BE2C (cell line): ENCODE measurements at regions not wholly inside any gene's neighbourhood (a gene's known extent, or its start where the extent isn't known, plus 50 kb on each side); places are given as distances from the start of the nearest gene placed in this dataset.

Experiments
- DNase-seq: peaks from one replicate; pipeline ENCODE4 v3.0.0-alpha.2; 2020
- H3K27me3 ChIP-seq: fragments of 250-450 bp; sonication (Bioruptor Pico); 2 replicates; pipeline ENCODE4 v1.5.1; 2020; ENCODE audit warnings: mild to moderate bottlenecking
- H3K36me3 ChIP-seq: fragments of 250-450 bp; sonication (Bioruptor Pico); 2 replicates; pipeline ENCODE4 v1.5.1; 2020; ENCODE audit warnings: mild to moderate bottlenecking
- H3K4me1 ChIP-seq: fragments of 250-450 bp; sonication (Bioruptor Pico); 2 replicates; pipeline ENCODE4 v1.5.1; 2020
- H3K4me3 ChIP-seq: 2 replicates; pipeline ENCODE4 v1.5.1; 2011; ENCODE audit warnings: low read depth, low read length
- H3K9me3 ChIP-seq: fragments of 250-450 bp; sonication (Bioruptor Pico); 2 replicates; pipeline ENCODE4 v1.5.1; 2020
- TF ChIP-seq, protein P1 (sequence below): IDR thresholded peaks from 2 replicates; pipeline ENCODE4 v1.5.1; 2012; ENCODE audit warnings: mild to moderate bottlenecking, low read depth, low read length

- no peak for DNase-seq
- peaks cover 3% of the 10 kb centered on the region; the same call in 1 of the 2 replicates for H3K27me3 ChIP-seq
- H3K4me3 ChIP-seq, result no peak overlapping the region
- no peaks in the 10 kb centered on the region for H3K9me3 ChIP-seq
- H3K4me1 ChIP-seq, result no peaks in the 10 kb centered on the region
- H3K36me3 ChIP-seq, result no peaks in the 10 kb centered on the region
- TF ChIP-seq, protein P1, sequence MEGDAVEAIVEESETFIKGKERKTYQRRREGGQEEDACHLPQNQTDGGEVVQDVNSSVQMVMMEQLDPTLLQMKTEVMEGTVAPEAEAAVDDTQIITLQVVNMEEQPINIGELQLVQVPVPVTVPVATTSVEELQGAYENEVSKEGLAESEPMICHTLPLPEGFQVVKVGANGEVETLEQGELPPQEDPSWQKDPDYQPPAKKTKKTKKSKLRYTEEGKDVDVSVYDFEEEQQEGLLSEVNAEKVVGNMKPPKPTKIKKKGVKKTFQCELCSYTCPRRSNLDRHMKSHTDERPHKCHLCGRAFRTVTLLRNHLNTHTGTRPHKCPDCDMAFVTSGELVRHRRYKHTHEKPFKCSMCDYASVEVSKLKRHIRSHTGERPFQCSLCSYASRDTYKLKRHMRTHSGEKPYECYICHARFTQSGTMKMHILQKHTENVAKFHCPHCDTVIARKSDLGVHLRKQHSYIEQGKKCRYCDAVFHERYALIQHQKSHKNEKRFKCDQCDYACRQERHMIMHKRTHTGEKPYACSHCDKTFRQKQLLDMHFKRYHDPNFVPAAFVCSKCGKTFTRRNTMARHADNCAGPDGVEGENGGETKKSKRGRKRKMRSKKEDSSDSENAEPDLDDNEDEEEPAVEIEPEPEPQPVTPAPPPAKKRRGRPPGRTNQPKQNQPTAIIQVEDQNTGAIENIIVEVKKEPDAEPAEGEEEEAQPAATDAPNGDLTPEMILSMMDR, result no peak
These were observed 294.6 kb downstream of the SNAPC1 start for GRCh38 chr14:62056789-62057188.

DNA sequence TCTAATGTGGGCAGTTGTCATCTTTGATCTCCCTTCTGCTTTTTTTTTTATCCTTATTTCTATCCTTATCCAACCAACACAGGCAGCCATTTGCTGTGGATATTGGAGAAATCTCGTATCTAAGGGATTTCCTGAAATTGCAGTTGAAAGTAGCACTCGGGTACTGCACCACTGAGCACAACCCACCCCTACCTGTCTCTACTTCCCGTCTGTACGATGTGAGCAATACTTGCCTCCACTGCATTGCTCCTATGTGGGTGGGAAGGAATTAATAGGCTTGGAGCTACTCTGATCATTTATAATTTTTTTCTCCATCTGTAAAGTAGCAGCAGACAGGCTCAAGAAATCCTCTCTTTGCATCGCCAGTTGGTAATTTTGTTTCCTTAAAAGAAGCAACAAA, 300.4 kb downstream of the SNAPC1 start:
- H3K27me3 ChIP-seq, result no peaks in the 10 kb centered on the region
- H3K4me3 ChIP-seq, result no peak overlapping the region
- DNase-seq, result no peak
- TF ChIP-seq, protein P1, result no peak
- no peaks in the 10 kb centered on the region for H3K36me3 ChIP-seq
- no peaks in the 10 kb centered on the region for H3K4me1 ChIP-seq
- H3K9me3 ChIP-seq, result no peaks in the 10 kb centered on the region

DNA sequence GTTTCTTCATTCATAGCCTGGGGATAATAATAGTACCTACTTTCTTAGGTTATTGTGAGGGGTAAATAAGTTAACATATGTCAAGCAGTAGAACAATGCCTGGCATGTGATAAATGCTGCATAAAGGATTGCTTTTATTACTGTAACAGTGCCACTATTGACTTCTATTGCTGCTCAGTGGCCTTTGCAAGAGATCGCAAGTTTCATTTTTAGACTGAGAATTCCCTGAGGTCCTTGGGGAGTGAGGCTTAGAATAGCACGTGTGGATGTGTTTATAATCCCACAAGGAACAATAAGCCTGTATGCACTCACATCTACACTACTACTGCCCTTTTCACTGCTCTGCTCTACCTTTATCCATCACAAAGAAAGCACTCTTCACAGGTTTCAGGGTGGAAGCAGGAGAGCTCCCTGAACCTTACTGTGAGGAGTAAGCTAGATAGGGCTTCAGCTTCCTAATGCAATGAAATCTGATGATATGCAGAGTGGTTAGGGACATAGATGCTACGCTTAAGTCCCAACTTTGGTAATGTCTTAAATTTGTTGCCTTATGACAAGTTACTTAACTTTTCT, 302.6 kb downstream of the SNAPC1 start:
- Histone ChIP-seq H3K4me1 (no peaks in the 10 kb centered on the region), H3K9me3 (no peaks in the 10 kb centered on the region), H3K36me3 (no peaks in the 10 kb centered on the region), H3K27me3 (peaks cover 3% of the 10 kb centered on the region; the same call in 1 of the 2 replicates), H3K4me3 (no peak overlapping the region)
- DNase-seq, result no peak
- TF ChIP-seq, protein P1, result no peak

DNA sequence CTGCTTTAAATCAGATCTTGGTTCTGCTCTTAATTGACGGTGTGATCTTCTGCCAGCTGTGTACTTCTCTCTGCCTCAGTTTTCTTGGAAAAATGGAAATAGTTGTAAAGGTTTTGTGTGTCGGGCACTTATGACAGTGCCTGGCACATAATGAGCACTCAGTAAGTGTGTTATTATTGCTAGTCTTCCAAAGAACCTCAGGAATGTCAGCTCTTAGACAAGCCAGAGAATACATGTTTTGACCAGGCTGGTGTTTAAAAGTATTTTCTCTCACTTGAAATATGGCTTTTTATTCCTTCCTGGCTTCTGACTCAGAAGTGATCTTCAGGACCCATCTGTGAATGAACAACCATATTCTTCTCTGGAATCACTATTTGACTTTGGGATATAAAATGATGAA, 304.1 kb downstream of the SNAPC1 start:
- H3K4me1 ChIP-seq, result no peaks in the 10 kb centered on the region
- H3K27me3 ChIP-seq, result peaks cover 14% of the 10 kb centered on the region; the same call in 1 of the 2 replicates
- no peaks in the 10 kb centered on the region for H3K36me3 ChIP-seq
- TF ChIP-seq, protein P1, result no peak
- no peak overlapping the region for H3K4me3 ChIP-seq
- DNase-seq, result no peak
- no peaks in the 10 kb centered on the region for H3K9me3 ChIP-seq

DNA sequence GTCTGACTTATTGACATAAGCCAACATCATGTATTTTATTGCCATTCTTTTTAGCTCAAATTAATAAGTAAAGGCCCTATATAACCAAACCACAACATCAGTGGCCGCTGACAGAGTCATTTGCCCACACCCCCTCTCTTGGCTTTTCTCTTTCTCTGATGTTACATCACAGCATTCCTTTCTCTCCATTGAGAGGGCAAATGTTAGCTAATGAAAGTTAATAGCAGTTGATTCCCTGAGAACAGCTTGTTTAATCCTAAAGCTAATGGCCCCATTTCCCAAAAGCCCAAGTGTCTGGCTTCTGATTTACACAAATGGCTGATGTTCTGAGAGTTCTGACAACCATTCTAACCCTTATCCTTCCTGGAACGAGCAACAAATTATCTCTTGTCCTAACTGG, 308.8 kb downstream of the SNAPC1 start:
- Histone ChIP-seq H3K4me1 (no peaks in the 10 kb centered on the region), H3K27me3 (peaks cover 17% of the 10 kb centered on the region; the same call in 1 of the 2 replicates), H3K36me3 (no peaks in the 10 kb centered on the region), H3K9me3 (no peaks in the 10 kb centered on the region), H3K4me3 (no peak overlapping the region)
- TF ChIP-seq, protein P1, result no peak
- DNase-seq, result no peak

- H3K36me3 ChIP-seq, result no peaks in the 10 kb centered on the region
- peaks cover 2% of the 10 kb centered on the region; the same call in 1 of the 2 replicates for H3K27me3 ChIP-seq
- H3K4me1 ChIP-seq, result no peaks in the 10 kb centered on the region
- no peak overlapping the region for H3K4me3 ChIP-seq
- no peaks in the 10 kb centered on the region for H3K9me3 ChIP-seq
- TF ChIP-seq, protein P1, result no peak
- DNase-seq, result no peak
These were observed 314.1 kb downstream of the SNAPC1 start for GRCh38 chr14:62076368-62076767.
